Astrocyte of the cerebellum (primary cell): ENCODE measurements at regions not wholly inside any gene's neighbourhood (a gene's known extent, or its start where the extent isn't known, plus 50 kb on each side); places are given as distances from the start of the nearest gene placed in this dataset.

ENCODE experiments used
- DNase-seq: peaks from one replicate; pipeline ENCODE4 v3.0.0-alpha.2; 2011; ENCODE audit warnings: low read depth
- H3K4me3 ChIP-seq: 2 replicates; pipeline ENCODE4 v1.5.1; 2011; ENCODE audit warnings: mild to moderate bottlenecking, low read depth, low read length, moderate library complexity
- in situ Hi-C: cut with HindIII; loops from 2 replicates; pipeline ENCODE4 v1.10.0; 2017; ENCODE audit warnings: low sequenced_read_pairs
- TF ChIP-seq, protein P1 (sequence below): IDR thresholded peaks from 2 replicates; pipeline ENCODE4 v1.5.1; 2012; ENCODE audit warnings: low read length, low read depth, moderate library complexity, mild to moderate bottlenecking; ENCODE audit errors: missing control alignments

DNA sequence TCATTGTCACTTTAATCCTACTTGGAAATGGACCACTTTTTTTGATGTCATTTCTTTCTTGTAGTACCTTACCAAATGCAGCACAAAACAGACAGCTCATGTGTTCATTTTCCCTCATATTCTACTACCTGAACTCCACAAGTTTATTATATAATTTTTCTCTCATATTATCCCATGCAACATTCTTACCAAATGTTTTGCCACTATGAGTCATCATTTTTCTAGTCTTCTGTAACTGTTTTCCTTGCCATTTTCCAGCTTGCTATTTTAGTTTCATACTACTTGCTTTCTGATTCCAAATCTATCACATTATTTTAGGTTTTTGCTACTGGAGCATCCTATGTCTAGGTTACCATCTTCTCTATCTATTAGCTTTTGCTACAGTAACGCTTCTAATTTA, 332.7 kb downstream of the ZFHX3 start:
- no peak for DNase-seq
- TF ChIP-seq, protein P1, sequence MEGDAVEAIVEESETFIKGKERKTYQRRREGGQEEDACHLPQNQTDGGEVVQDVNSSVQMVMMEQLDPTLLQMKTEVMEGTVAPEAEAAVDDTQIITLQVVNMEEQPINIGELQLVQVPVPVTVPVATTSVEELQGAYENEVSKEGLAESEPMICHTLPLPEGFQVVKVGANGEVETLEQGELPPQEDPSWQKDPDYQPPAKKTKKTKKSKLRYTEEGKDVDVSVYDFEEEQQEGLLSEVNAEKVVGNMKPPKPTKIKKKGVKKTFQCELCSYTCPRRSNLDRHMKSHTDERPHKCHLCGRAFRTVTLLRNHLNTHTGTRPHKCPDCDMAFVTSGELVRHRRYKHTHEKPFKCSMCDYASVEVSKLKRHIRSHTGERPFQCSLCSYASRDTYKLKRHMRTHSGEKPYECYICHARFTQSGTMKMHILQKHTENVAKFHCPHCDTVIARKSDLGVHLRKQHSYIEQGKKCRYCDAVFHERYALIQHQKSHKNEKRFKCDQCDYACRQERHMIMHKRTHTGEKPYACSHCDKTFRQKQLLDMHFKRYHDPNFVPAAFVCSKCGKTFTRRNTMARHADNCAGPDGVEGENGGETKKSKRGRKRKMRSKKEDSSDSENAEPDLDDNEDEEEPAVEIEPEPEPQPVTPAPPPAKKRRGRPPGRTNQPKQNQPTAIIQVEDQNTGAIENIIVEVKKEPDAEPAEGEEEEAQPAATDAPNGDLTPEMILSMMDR = no peak
- H3K4me3 ChIP-seq = no peak overlapping the region
- in situ Hi-C loops = no loop called here

DNA sequence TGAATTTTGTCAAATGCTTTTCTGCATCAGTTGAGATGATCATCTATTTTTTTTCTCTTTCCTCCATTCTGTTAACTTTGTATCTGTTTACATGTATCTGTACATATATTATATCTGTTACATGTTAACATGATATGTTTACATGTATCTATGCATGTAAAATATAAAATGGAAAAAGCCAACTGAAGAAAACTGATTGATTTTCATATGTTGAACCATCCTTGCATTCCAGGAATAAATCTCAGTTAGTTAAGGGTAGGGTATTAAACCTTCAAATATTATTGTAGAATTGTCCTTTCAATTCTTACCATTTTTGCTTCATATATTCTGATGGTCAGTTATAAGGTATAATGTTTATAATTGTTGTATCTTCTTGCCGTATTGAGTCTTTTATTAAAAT, 336.1 kb downstream of the ZFHX3 start:
- in situ Hi-C loops = no loop called here
- DNase-seq = no peak
- TF ChIP-seq, protein P1 = no peak
- no peak overlapping the region for H3K4me3 ChIP-seq

DNA sequence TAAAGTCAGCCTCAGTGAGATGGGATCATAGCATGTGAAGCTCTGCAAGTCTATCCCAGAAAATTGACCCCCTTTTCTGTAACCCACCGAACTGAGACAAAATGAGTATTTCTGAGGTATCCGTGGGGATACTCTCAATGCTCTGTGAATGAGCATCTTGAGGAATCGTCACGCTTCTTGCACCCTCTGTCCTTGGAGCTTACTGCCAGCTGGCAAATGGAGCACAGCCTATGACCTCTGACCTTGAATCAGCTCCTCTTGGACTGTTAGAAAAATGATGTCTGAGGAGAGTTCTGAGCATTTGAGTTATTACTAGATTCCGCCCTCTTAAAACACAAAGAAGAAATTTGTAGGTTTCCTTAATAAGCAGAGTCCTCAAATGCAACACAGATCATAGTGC, 342.1 kb downstream of the ZFHX3 start:
- no peak for DNase-seq
- TF ChIP-seq, protein P1 = no peak
- H3K4me3 ChIP-seq = no peak overlapping the region
- in situ Hi-C loops = no loop called here

DNA sequence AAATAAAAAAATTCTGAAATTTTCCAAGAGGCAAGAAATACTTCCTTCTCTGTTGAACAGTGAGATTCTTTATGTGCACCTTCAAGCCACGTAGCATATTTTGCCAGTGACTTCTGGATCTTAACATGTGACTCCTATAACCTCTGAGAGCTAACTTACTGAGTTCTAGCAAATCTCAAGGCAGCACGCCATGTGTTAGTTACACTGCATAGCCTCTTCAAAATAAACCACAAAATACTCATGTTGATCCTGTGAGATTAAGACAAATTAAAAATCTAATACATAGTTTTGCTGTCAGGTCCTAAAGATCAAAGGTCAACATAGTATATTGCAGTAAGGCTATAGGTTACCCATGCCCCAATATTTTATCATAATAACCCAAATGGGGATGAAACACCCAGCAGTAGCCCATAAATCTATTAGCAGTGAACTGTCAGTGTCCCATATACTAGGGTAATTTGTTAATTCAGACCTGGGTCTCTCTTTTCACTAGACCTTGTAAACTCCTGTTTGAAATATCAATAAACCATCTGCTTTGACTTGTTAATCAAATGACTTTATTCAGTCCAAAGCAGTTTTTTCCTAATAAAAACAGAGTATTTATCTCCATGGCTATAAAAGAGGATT, 343.1 kb downstream of the ZFHX3 start:
- H3K4me3 ChIP-seq = no peak overlapping the region
- DNase-seq = no peak
- in situ Hi-C loops = no loop called here
- TF ChIP-seq, protein P1 = no peak

DNA sequence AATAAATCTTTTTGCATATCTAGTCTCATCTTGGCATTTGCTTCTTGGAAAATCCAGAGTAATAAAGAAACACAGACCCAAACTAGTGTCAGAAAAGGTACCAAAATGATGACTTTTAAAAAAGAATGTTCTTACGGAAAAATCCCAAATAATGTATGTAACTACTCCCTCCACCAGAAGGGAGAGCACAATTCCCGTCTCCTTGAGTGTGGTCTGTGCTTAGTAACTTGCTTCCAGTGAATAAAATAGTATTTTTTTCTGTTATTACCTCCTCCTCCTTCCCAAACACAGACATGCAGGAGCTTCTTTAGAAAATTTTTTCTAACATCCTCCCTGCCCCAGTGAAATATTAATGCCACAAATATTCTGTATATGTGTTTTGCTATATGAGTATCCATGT, 358.1 kb downstream of the ZFHX3 start:
- no peak for DNase-seq
- H3K4me3 ChIP-seq = no peak overlapping the region
- in situ Hi-C loops = no loop called here
- TF ChIP-seq, protein P1 = no peak

DNA sequence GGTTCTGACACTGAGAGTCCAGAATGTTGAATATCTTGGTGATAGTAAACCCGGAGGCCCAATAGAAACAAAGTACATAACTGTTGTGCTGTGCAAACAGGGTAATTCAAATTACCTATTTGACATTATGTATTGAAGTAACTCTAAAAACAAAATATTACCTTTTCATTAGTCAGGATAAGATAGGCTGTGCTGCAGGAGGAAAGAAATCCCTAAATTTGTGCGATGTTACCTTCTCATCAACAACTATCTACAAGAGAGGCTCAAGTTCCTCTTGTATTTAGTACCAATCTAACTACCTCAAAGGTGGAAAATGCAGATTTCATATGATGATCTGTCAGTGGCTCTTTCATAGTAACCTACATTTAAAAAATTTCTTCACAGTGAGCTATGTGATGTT, 367.2 kb downstream of the ZFHX3 start:
- in situ Hi-C loops = no loop called here
- no peak for DNase-seq
- H3K4me3 ChIP-seq = no peak overlapping the region
- TF ChIP-seq, protein P1 = no peak
